Large intestine (tissue), 3 donors: ENCODE measurements at regions not wholly inside any gene's neighbourhood (a gene's known extent, or its start where the extent isn't known, plus 50 kb on each side); places are given as distances from the start of the nearest gene placed in this dataset.

Source experiments
- DNase-seq, 2 donors: peaks; one replicate each; pipeline versions ENCODE4 v3.0.0 to v3.0.0-alpha.2; 2013
- H3K27ac ChIP-seq: one replicate; pipeline ENCODE4 v1.5.1; 2013; ENCODE audit warnings: low read length
- H3K27me3 ChIP-seq: 2 replicates; pipeline ENCODE4 v1.6.1; 2013; ENCODE audit warnings: low read length; ENCODE audit not compliant: control insufficient read depth, insufficient read depth
- H3K36me3 ChIP-seq: 2 replicates; pipeline ENCODE4 v1.6.1; 2013; ENCODE audit warnings: low read length; ENCODE audit not compliant: control insufficient read depth, insufficient read depth
- H3K4me1 ChIP-seq: one replicate; pipeline ENCODE4 v1.6.1; 2013; ENCODE audit warnings: low read length; ENCODE audit not compliant: control insufficient read depth, insufficient read depth
- H3K4me3 ChIP-seq: one replicate; pipeline ENCODE4 v1.5.1; 2013; ENCODE audit warnings: low read length
- H3K9me3 ChIP-seq: one replicate; pipeline ENCODE4 v1.6.1; 2013; ENCODE audit warnings: mild to moderate bottlenecking, low read depth, low read length, moderate library complexity; ENCODE audit not compliant: control insufficient read depth
- WGBS: methylation state at CpG from one replicate; pipeline ENCODE4 v1.1.5; 2013; ENCODE audit warnings: low lambda C conversion rate; ENCODE audit not compliant: insufficient coverage; 5-methylcytosine and 5-hydroxymethylcytosine counted together

DNA sequence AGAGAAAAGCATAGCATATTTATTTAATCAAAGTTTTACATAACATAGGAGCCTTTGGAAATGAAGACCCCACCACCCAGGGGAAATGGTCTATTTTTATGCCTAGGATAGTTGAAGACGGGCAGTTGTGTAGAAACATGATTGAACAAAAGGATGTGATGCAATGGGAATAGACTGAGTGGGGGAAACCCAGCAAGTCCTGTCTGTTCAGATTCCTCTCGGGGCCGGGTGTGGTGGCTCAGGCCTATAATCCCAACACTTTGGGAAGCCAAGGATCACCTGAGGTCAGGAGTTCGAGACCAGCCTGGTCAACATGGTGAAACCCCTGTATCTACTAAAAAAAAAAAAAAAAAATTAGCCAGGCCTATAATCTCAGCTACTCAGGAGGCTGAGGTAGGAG is 298.3 kb downstream of the MATN1 start:
- no peak for DNase-seq
- Histone ChIP-seq H3K4me3 (no peak overlapping the region), H3K4me1 (no peaks in the 10 kb centered on the region), H3K9me3 (no peaks in the 10 kb centered on the region), H3K27ac (no peak overlapping the region), H3K36me3 (no peaks in the 10 kb centered on the region), H3K27me3 (peaks cover 4% of the 10 kb centered on the region)
- WGBS, result no CpG with 5 or more reads among the region's 4 CpGs

DNA sequence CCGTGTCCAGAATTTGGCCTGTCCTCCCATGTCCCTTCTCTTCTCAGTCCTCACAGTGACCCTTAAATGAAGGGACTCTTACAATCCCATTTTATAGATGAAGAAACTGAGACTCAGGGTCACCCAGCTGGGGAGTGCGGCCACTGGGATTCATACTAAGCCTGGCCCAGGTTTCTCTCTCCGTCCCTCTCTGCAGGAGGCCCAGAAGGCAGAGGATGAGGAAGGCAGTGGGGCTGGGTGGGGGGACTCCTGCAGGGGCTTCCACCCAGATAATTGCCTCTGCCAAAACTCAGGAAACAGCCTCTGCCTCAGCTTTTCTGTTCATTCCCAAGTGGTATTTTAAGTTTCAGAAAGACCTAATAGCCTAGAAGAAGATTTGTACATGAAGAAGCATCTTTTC is 299.8 kb downstream of the MATN1 start:
- Histone ChIP-seq H3K9me3 (no peaks in the 10 kb centered on the region), H3K36me3 (no peaks in the 10 kb centered on the region), H3K4me1 (no peaks in the 10 kb centered on the region), H3K27ac (no peak overlapping the region), H3K27me3 (peaks cover 4% of the 10 kb centered on the region), H3K4me3 (no peak overlapping the region)
- no peak for DNase-seq
- WGBS, result no CpG with 5 or more reads among the region's 3 CpGs

DNA sequence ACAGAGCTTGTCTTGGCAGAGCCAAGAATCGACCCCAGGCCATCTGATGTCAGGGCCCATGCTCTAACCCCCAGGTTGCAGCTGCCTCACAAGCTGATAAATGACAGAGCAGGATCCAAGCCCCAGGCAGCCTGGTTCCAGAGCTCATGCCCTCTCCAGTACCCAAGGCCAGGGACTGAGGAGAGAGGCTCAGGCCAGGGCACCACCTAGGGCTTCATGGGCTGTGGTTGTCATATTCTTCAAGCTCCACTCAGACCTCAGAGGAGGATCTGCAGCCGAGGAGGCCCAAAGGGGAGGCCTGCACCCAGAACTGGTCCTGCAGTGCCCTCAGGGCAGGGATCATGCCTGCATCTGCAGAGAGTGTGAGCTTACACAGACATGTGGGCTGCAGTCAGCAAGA is 301.1 kb downstream of the MATN1 start:
- WGBS, result no CpG with 5 or more reads among the region's 2 CpGs
- Histone ChIP-seq H3K27me3 (peaks cover 4% of the 10 kb centered on the region), H3K36me3 (no peaks in the 10 kb centered on the region), H3K4me3 (no peak overlapping the region), H3K9me3 (no peaks in the 10 kb centered on the region), H3K4me1 (no peaks in the 10 kb centered on the region), H3K27ac (no peak overlapping the region)
- DNase-seq, result no peak

DNA sequence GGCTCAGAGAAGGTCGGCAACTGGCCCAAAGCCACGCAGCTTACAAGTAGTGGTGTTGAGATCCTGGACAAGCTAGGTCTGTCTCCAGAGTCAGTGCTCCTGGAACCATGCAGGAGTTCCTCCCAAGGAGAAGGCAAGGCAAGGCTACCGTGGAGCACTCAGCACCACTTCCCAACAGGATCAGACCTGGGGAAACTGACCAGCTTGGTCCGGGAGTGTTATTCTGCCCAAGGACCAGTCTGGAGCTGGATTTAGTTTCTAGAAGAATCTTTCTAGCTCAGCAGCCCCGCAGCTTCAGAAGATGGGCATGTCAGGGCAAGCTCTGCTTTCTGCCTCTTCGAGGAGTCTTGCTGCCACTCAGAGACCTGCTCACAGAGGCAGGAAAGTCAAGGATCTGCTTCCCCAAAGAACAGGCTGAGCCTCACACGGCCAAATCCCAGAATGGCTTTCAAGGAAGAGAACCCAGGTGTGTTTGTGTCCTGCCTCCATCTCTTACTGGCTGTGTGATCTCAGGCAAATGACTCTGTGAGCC is 302.8 kb downstream of the MATN1 start:
- no peaks in the 10 kb centered on the region for H3K36me3 ChIP-seq
- no peak overlapping the region for H3K27ac ChIP-seq
- H3K4me3 ChIP-seq, result no peak overlapping the region
- no peaks in the 10 kb centered on the region for H3K9me3 ChIP-seq
- WGBS, result no CpG with 5 or more reads among the region's 7 CpGs
- DNase-seq, result no peak
- peaks cover 4% of the 10 kb centered on the region for H3K27me3 ChIP-seq
- no peaks in the 10 kb centered on the region for H3K4me1 ChIP-seq

DNA sequence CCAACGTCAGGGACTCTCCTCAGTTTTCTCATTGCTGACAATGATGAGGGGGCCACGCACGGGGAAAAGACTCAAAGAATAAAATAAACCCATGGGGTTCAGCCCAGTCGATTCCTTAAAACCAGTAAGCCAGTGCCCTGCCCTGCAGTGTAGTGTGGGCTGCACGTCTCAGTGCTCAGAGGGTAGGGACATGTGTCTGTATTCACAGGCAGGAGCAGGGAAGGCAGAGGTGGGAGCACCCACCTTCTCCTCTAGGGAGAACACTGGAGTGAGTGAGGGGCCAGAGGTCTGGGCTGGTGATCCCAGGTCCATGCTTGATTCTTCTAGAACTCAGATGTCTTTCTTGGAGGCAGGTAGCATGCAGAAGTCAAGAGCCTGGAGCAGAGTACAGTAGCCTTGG is 303.6 kb downstream of the MATN1 start:
- no peak overlapping the region for H3K4me3 ChIP-seq
- peaks cover 4% of the 10 kb centered on the region for H3K27me3 ChIP-seq
- DNase-seq, result no peak
- H3K9me3 ChIP-seq, result no peaks in the 10 kb centered on the region
- H3K36me3 ChIP-seq, result no peaks in the 10 kb centered on the region
- WGBS, result no CpG with 5 or more reads among the region's 5 CpGs
- H3K4me1 ChIP-seq, result no peaks in the 10 kb centered on the region
- no peak overlapping the region for H3K27ac ChIP-seq

DNA sequence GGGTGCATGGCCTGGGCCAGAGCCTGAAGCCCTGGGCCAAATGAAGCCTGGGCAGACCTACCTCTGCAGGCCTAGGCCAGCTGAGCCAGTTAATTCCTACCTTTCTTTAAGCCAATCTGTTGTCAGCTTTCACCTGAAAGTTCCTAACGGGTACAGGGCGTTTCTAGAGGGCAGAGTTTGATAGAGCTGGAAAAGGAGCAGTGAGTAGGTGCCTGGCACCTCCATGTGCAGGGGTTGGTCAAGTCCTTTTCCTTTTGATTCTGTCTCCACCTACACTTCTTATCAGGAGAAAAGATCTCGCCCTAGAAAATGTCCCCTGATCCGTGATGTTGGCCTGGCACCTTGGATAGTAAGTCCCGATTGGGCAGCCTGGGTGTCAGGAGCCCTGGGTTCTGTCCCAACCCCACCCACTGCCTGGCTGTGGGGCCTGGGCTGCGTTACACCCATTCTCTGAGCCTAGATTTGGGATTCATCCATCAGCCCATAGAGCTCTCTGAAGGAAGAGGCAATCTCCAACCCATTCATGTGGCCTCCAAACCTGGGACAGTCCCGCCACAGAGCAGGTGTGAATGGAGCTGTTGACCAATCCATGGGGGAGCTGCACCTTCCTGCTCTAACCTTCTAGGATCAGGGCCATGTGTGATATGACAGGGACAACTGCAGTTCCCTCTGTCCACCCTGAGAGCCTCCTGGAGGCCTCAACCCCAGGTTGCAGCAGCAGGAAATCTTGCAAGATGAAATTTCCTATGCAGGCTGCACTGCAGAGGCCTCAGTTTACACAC is 304.3 kb downstream of the MATN1 start:
- Histone ChIP-seq H3K4me1 (no peaks in the 10 kb centered on the region), H3K36me3 (no peaks in the 10 kb centered on the region), H3K4me3 (no peak overlapping the region), H3K27me3 (peaks cover 4% of the 10 kb centered on the region), H3K27ac (no peak overlapping the region), H3K9me3 (no peaks in the 10 kb centered on the region)
- WGBS, result no CpG with 5 or more reads among the region's 7 CpGs
- DNase-seq, result no peak

DNA sequence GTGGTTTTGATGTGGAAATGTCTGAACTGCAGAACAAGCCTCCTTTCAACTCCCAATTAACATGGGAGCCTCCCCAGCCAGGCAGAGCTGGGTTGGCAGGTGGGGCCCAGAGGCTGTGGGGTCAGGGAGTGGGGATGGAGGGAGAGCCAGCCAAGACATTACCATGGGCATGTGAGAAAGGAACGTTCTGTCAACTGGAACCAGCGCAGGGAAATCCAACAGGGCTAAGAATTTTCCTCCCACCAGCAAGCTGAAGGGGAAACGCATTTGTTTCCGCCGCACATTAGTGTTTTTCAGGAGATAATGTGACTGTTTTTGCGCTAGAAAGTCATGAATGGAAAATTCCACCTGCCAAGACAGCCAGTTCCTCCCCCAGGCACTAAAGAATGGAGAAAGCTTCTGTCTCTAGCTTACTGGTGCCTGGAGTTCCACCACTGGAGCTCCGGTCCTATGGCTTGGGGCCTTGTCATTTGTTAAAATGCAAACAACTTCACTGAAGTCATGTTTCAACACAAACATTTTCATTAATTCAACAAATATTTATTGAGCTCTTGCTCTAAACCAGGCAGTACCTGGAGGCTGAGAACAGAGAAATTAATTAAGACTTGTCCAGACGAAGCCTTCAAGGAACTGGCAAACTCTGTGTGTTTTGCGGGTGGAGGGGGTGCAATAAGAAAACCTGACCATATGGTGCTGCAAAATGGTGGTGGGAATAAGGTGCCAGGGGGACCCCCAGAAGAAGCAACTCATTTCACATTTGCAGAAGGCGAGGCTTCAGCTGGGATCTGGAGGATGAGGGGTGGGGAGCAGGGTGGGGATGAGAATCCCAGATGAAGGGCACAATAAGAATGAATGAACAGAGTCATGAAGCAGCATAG is 305.1 kb downstream of the MATN1 start:
- Histone ChIP-seq H3K27ac (no peak overlapping the region), H3K9me3 (no peaks in the 10 kb centered on the region), H3K36me3 (no peaks in the 10 kb centered on the region), H3K4me3 (no peak overlapping the region), H3K4me1 (no peaks in the 10 kb centered on the region), H3K27me3 (peaks cover 4% of the 10 kb centered on the region)
- DNase-seq, result peak in 1 of 2 donors; percentile 45
- 87% methylated on average over 3 of the region's 10 CpGs for WGBS

DNA sequence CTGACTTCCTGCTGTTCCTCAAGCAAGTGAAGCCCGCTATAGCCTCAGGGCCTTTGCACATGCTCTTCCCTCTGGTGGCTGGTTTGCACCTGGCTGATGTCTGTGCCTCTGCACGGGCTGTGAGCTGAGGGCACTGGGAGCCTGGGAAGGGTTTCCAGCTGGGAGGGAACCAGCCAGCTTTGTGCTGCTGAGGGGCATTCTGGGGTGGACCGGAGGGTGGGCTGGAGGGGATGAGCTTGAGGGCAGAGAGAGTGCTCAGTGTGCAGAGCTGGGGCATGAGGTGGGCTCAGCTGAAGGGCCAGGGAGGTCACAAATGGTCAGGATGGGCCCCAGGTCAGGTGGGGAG is 305.7 kb downstream of the MATN1 start:
- H3K9me3 ChIP-seq, result no peaks in the 10 kb centered on the region
- no peak for DNase-seq
- H3K4me3 ChIP-seq, result no peak overlapping the region
- H3K27ac ChIP-seq, result no peak overlapping the region
- no peaks in the 10 kb centered on the region for H3K4me1 ChIP-seq
- peaks cover 4% of the 10 kb centered on the region for H3K27me3 ChIP-seq
- WGBS, result no CpG with 5 or more reads among the region's 3 CpGs
- no peaks in the 10 kb centered on the region for H3K36me3 ChIP-seq

DNA sequence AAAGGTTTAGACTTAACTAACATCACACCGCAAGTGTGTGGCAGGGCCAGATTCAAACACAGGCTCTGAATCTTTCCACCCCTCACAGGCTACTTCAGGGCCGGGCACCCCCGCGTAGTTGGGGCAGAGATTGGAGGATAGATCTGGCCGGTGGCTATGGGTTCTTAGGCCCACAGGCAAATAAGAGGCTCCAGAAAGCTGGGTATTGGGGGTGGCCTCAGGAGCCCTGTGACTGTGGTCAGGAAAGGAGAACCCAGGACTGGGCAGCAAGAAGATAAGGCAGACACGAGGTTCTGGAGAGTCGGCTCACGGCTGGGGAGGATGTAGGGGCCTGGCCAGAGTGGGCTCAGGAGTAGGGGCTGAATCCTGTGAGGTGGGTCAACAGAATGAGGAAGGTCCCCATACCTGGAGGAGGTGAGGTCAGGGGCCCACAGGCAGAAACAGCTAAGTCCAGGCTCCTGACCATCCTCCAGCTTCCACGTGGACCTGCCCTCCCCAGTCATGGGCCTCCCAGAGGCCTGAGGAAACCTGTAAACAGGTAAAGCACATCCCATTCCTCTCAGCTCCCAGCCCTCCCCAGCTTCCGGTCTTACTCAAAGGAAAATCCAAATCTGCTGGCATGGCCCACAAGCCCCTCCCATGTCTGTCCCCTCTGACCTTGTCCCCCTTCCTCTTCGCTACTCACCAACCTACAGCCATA is 306.2 kb downstream of the MATN1 start:
- H3K27me3 ChIP-seq, result peaks cover 4% of the 10 kb centered on the region
- DNase-seq, result no peak
- no peaks in the 10 kb centered on the region for H3K4me1 ChIP-seq
- no peaks in the 10 kb centered on the region for H3K9me3 ChIP-seq
- H3K27ac ChIP-seq, result no peak overlapping the region
- no peak overlapping the region for H3K4me3 ChIP-seq
- H3K36me3 ChIP-seq, result no peaks in the 10 kb centered on the region
- WGBS, result 65% methylated on average over 4 of the region's 11 CpGs

DNA sequence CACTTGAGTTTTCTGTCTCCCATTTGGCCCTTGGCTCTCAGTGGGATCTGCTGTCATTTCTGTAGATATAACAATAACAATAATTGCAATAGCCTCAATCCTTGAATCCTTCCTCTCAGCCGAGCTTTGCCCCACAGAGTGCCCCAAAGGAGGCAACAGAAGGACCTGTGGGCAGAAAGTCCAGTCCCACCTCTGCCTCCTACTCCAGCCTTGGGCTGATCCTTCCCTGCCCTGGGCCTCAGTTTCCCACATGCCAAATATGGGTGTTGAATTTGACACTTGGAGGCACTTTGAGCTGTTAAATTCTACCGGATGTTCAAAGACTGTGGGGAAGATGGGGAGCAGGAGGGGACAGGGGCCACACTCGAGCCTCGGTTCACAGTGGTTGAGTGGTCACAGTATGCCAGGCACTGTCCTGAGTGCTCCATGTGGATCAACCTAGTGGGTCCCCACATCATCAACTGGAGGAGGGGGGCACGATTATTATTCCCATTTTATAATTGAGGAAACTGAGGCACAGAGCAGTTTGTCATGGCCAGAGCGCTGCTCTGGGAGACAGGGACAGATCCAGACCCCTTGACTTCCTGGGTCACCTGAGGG is 307.1 kb downstream of the MATN1 start:
- H3K4me1 ChIP-seq, result no peaks in the 10 kb centered on the region
- no peaks in the 10 kb centered on the region for H3K9me3 ChIP-seq
- H3K4me3 ChIP-seq, result no peak overlapping the region
- no peak overlapping the region for H3K27ac ChIP-seq
- no peak for DNase-seq
- H3K36me3 ChIP-seq, result no peaks in the 10 kb centered on the region
- no CpG with 5 or more reads among the region's 6 CpGs for WGBS
- peaks cover 3% of the 10 kb centered on the region for H3K27me3 ChIP-seq
